Endothelial cell (in vitro differentiated cells): ENCODE measurements at regions not wholly inside any gene's neighbourhood (a gene's known extent, or its start where the extent isn't known, plus 50 kb on each side); places are given as distances from the start of the nearest gene placed in this dataset.

Experiments
- DNase-seq: peaks from one replicate; pipeline ENCODE4 v3.0.0; 2021; ENCODE audit warnings: low spot score
- H3K27ac Mint-ChIP-seq: one replicate; pipeline ENCODE4 v1.8.0; 2021; ENCODE audit warnings: mixed read lengths, inconsistent platforms; ENCODE audit not compliant: unreplicated experiment
- H3K27me3 Mint-ChIP-seq: one replicate; pipeline ENCODE4 v1.8.0; 2021; ENCODE audit warnings: mild to moderate bottlenecking, moderate library complexity, mixed read lengths, inconsistent platforms; ENCODE audit not compliant: unreplicated experiment
- H3K36me3 Mint-ChIP-seq: one replicate; pipeline ENCODE4 v1.8.0; 2021; ENCODE audit warnings: mild to moderate bottlenecking, low read depth, mixed read lengths, inconsistent platforms; ENCODE audit not compliant: unreplicated experiment
- H3K4me1 Mint-ChIP-seq: one replicate; pipeline ENCODE4 v1.8.0; 2021; ENCODE audit warnings: mild to moderate bottlenecking, mixed read lengths, inconsistent platforms; ENCODE audit not compliant: unreplicated experiment
- H3K4me3 Mint-ChIP-seq: one replicate; pipeline ENCODE4 v1.8.0; 2021; ENCODE audit warnings: mild to moderate bottlenecking, mixed read lengths, inconsistent platforms; ENCODE audit not compliant: unreplicated experiment
- H3K9me3 Mint-ChIP-seq: one replicate; pipeline ENCODE4 v1.8.0; 2021; ENCODE audit warnings: mixed read lengths, inconsistent platforms; ENCODE audit not compliant: unreplicated experiment
- TF ChIP-seq, protein P1 (sequence below): fragments of 200-600 bp; sonication (generic); IDR thresholded peaks from one replicate; pipeline ENCODE4 v1.5.0; 2021; ENCODE audit warnings: antibody characterized with exemption; ENCODE audit not compliant: unreplicated experiment

GRCh38 chr11:39917256-39917655 is 1542.2 kb downstream of the LRRC4C start:
- no peaks in the 10 kb centered on the region for H3K4me1 Mint-ChIP-seq
- no peak overlapping the region for H3K27ac Mint-ChIP-seq
- H3K27me3 Mint-ChIP-seq, result peaks cover 1% of the 10 kb centered on the region
- DNase-seq, result no peak
- peaks cover 6% of the 10 kb centered on the region for H3K36me3 Mint-ChIP-seq
- TF ChIP-seq, protein P1, sequence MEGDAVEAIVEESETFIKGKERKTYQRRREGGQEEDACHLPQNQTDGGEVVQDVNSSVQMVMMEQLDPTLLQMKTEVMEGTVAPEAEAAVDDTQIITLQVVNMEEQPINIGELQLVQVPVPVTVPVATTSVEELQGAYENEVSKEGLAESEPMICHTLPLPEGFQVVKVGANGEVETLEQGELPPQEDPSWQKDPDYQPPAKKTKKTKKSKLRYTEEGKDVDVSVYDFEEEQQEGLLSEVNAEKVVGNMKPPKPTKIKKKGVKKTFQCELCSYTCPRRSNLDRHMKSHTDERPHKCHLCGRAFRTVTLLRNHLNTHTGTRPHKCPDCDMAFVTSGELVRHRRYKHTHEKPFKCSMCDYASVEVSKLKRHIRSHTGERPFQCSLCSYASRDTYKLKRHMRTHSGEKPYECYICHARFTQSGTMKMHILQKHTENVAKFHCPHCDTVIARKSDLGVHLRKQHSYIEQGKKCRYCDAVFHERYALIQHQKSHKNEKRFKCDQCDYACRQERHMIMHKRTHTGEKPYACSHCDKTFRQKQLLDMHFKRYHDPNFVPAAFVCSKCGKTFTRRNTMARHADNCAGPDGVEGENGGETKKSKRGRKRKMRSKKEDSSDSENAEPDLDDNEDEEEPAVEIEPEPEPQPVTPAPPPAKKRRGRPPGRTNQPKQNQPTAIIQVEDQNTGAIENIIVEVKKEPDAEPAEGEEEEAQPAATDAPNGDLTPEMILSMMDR, result no peak
- no peak overlapping the region for H3K4me3 Mint-ChIP-seq
- H3K9me3 Mint-ChIP-seq, result peaks cover 13% of the 10 kb centered on the region

DNA sequence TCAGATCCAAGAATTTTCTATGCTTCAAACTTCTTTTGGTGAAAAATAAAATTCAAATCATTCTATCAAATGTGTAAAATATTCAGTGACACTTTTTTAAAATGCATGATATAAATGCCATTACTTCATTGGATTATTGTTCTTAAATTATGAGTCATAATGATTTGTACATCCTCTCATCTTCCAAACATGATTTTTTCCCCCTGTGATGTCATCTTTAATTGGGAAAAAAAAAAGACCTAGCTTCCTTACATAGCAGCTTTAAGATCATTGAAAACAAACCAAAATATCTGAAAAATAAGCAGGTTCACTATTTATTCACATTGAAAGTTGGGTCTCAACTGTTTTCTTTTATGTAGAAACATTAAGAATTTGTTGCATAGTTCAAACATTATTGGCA is 1549.4 kb downstream of the LRRC4C start:
- DNase-seq, result no peak
- H3K36me3 Mint-ChIP-seq, result no peaks in the 10 kb centered on the region
- H3K27me3 Mint-ChIP-seq, result no peaks in the 10 kb centered on the region
- H3K4me3 Mint-ChIP-seq, result no peak overlapping the region
- H3K4me1 Mint-ChIP-seq, result no peaks in the 10 kb centered on the region
- TF ChIP-seq, protein P1, result no peak
- no peak overlapping the region for H3K27ac Mint-ChIP-seq
- peaks cover 7% of the 10 kb centered on the region for H3K9me3 Mint-ChIP-seq

DNA sequence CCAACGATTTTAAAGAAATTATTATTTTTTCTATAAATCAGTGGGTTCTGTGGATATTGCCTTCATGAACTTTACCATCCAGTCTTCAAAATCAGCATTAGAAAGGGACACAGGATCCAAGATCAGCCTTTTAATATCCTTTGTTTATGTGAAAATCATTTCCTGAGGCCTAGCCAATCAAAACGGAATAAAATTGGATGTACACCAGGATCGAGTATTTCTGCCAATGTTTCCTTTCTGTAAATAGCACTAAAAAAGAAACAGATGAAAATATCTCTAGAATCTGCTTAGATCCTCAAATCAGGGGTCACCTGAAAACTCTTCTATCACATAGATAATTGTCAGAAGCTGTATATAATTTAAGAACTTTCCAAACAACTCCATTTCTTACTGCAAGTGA is 1598.5 kb downstream of the LRRC4C start:
- H3K9me3 Mint-ChIP-seq, result no peaks in the 10 kb centered on the region
- H3K36me3 Mint-ChIP-seq, result no peaks in the 10 kb centered on the region
- DNase-seq, result no peak
- H3K4me3 Mint-ChIP-seq, result no peak overlapping the region
- TF ChIP-seq, protein P1, result no peak
- no peak overlapping the region for H3K27ac Mint-ChIP-seq
- no peaks in the 10 kb centered on the region for H3K4me1 Mint-ChIP-seq
- no peaks in the 10 kb centered on the region for H3K27me3 Mint-ChIP-seq

- H3K4me3 Mint-ChIP-seq, result no peak overlapping the region
- no peak for DNase-seq
- TF ChIP-seq, protein P1, result no peak
- peaks cover 6% of the 10 kb centered on the region for H3K27me3 Mint-ChIP-seq
- peaks cover 14% of the 10 kb centered on the region for H3K9me3 Mint-ChIP-seq
- H3K36me3 Mint-ChIP-seq, result no peaks in the 10 kb centered on the region
- no peak overlapping the region for H3K27ac Mint-ChIP-seq
- H3K4me1 Mint-ChIP-seq, result peaks cover 3% of the 10 kb centered on the region
These were observed 1642.2 kb downstream of the LRRC4C start for GRCh38 chr11:39817241-39817640.

- Mint-ChIP-seq H3K27me3 (no peaks in the 10 kb centered on the region), H3K27ac (no peak overlapping the region), H3K36me3 (no peaks in the 10 kb centered on the region), H3K4me1 (no peaks in the 10 kb centered on the region), H3K9me3 (peaks cover 8% of the 10 kb centered on the region), H3K4me3 (no peak overlapping the region)
- TF ChIP-seq, protein P1, result no peak
- DNase-seq, result no peak
These were observed 1649.1 kb downstream of the LRRC4C start for GRCh38 chr11:39810358-39810757.
